Esophagus muscularis mucosa (tissue), 4 donors: ENCODE measurements at regions not wholly inside any gene's neighbourhood (a gene's known extent, or its start where the extent isn't known, plus 50 kb on each side); places are given as distances from the start of the nearest gene placed in this dataset.

Source experiments
- CTCF ChIP-seq, 3 experiments: fragments of 200-600 bp in 2 of 3; fragments of 450-650 bp in 1 of 3; sonication (generic) in 2 of 3; IDR thresholded peaks; one replicate each; pipeline ENCODE4 v1.5.1; 2017 to 2019; ENCODE audit warnings: antibody characterized with exemption in 3 of 3, mild to moderate bottlenecking in 2 of 3, moderate library complexity in 1 of 3
- EP300 ChIP-seq: sonication (generic); formaldehyde crosslinking; IDR thresholded peaks from one replicate; pipeline ENCODE4 v1.6.1; 2017; ENCODE audit warnings: antibody characterized with exemption
- POLR2A ChIP-seq: fragments of 450-650 bp; IDR thresholded peaks from one replicate; pipeline ENCODE4 v1.6.1; 2017; ENCODE audit warnings: antibody characterized with exemption, moderate library complexity, mild to moderate bottlenecking, low read depth

DNA sequence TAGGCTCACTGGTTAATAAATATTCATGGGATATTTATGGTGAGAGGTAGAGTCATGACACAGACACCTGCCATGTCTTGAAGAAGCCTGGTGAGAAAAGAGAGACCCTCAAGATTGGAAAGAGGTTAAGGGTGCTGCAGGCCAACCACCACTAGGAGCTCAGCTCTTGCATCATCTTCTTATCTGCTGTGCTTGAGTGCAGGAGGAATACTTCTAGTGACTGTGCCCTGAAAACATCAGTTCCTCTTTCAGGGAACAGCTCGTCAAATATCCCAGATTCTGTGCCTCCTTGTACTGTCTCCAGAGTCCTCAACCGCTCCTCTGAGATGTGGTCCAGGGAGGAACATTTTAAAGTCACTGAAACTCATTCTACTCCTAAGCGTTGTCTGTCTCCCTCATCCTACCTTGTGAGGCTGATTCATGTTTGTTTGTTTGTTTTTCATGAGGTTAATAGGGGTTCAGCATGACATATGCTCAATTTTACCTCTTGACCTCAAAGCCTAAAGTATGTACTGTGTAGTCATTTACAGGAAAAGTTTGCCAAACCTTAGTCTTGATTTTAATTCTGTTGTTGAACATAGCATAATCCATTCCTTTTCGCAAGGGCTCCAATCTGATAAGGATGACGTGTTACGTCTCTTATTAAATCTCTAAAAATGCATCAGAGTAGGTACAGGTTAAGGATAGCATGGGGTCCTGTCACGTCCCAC is 293.1 kb downstream of the C7orf25 start:
- TF ChIP-seq EP300 = no peak
- TF ChIP-seq POLR2A = no peak
- TF ChIP-seq CTCF (IDR thresholded peaks at IDR 0.05) = no peak
